Upper lobe of left lung (tissue), 4 donors: ENCODE measurements at regions not wholly inside any gene's neighbourhood (a gene's known extent, or its start where the extent isn't known, plus 50 kb on each side); places are given as distances from the start of the nearest gene placed in this dataset.

Experiments
- EP300 ChIP-seq, 4 donors: sonication (generic); formaldehyde crosslinking; IDR thresholded peaks; one replicate each; pipeline ENCODE4 v1.5.1; 2017; ENCODE audit warnings: antibody characterized with exemption in 4 of 4, control low read depth in 2 of 4
- POLR2AphosphoS5 ChIP-seq, 2 donors: sonication (generic); formaldehyde crosslinking; IDR thresholded peaks; one replicate each; pipeline ENCODE4 v1.5.1; 2017; ENCODE audit warnings: antibody characterized with exemption in 2 of 2
- TF ChIP-seq, protein P1 (sequence below), 6 experiments: fragments of 450-650 bp in 4 of 6; fragments of 200-600 bp in 2 of 6; sonication (generic) in 2 of 6; IDR thresholded peaks; one replicate each; pipeline ENCODE4 v1.5.1; 2016 to 2019; ENCODE audit warnings: antibody characterized with exemption in 6 of 6

DNA sequence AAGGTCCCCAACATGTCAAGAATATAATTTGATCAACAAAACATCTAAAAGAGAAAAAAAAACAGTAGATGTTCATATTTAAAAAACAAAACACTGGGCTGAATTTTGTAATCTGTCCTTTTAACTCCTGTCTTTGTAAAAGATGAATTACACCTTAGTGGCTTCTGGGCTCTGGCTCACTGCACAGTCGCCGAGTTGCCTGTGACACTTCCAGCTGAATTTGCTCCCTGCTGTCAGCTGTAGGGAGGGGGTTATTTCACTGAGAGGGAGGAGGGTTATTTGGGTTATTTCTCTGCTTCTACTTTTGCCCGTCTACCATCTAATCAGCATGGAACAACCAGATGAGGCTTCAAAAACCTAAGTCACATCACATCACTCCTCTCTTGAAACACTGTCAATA is 193.0 kb upstream of the ZC3H12A start:
- TF ChIP-seq, protein P1, sequence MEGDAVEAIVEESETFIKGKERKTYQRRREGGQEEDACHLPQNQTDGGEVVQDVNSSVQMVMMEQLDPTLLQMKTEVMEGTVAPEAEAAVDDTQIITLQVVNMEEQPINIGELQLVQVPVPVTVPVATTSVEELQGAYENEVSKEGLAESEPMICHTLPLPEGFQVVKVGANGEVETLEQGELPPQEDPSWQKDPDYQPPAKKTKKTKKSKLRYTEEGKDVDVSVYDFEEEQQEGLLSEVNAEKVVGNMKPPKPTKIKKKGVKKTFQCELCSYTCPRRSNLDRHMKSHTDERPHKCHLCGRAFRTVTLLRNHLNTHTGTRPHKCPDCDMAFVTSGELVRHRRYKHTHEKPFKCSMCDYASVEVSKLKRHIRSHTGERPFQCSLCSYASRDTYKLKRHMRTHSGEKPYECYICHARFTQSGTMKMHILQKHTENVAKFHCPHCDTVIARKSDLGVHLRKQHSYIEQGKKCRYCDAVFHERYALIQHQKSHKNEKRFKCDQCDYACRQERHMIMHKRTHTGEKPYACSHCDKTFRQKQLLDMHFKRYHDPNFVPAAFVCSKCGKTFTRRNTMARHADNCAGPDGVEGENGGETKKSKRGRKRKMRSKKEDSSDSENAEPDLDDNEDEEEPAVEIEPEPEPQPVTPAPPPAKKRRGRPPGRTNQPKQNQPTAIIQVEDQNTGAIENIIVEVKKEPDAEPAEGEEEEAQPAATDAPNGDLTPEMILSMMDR (IDR thresholded peaks at IDR 0.05): no peak
- TF ChIP-seq POLR2AphosphoS5 (IDR thresholded peaks at IDR 0.05): no peak
- TF ChIP-seq EP300 (IDR thresholded peaks at IDR 0.05): no peak
